Breast epithelium (tissue), 4 donors: ENCODE measurements at regions not wholly inside any gene's neighbourhood (a gene's known extent, or its start where the extent isn't known, plus 50 kb on each side); places are given as distances from the start of the nearest gene placed in this dataset.
"Not testable (repeated sequence)": the region's sequence is repeated elsewhere in the genome, so short reads cannot be mapped to it uniquely, and the experiment has no call there.

Experiments
- DNase-seq, 2 donors: peaks; one replicate each; pipeline ENCODE4 v3.0.0-alpha.2; 2019; ENCODE audit warnings: low spot score in 2 of 2
- H3K27ac ChIP-seq, 2 donors: fragments of 200-600 bp; sonication (generic) in 1 of 2; one replicate each; pipeline ENCODE4 v1.5.1; 2016 to 2019; ENCODE audit warnings: mild to moderate bottlenecking in 1 of 2
- H3K27me3 ChIP-seq, 2 donors: fragments of 200-600 bp; sonication (generic) in 1 of 2; one replicate each; pipeline versions ENCODE4 v1.5.1 to v1.6.0; 2017 to 2019; ENCODE audit warnings: control low read depth in 1 of 2, mild to moderate bottlenecking in 1 of 2
- H3K36me3 ChIP-seq: fragments of 200-600 bp; one replicate; pipeline ENCODE4 v1.5.1; 2019
- H3K4me1 ChIP-seq, 2 donors: fragments of 200-600 bp; sonication (generic); one replicate each; pipeline ENCODE4 v1.5.1; 2016 to 2019; ENCODE audit warnings: control low read depth in 1 of 2
- H3K4me3 ChIP-seq, 3 donors: fragments of 200-600 bp; sonication (generic); 1 replicate in 2 of 3; 2 replicates in 1 of 3; pipeline ENCODE4 v1.5.1; 2016 to 2019; ENCODE audit warnings: mild to moderate bottlenecking in 3 of 3, moderate library complexity in 2 of 3
- H3K9me3 ChIP-seq, 2 donors: fragments of 200-600 bp; sonication (generic) in 1 of 2; one replicate each; pipeline ENCODE4 v1.5.1; 2016 to 2019; ENCODE audit warnings: control low read depth in 1 of 2
- POLR2A ChIP-seq: fragments of 450-650 bp; IDR thresholded peaks from one replicate; pipeline ENCODE4 v1.6.1; 2016; ENCODE audit warnings: antibody characterized with exemption, mild to moderate bottlenecking, moderate library complexity
- POLR2AphosphoS5 ChIP-seq, 3 donors: sonication (generic); formaldehyde crosslinking; IDR thresholded peaks; one replicate each; pipeline ENCODE4 v1.6.1; 2017; ENCODE audit warnings: antibody characterized with exemption in 3 of 3
- intact Hi-C: fragments of 100-400 bp; cut with DNase I; formaldehyde crosslinking; loops from one replicate; pipeline ENCODE4 v1.15.1; 2023; ENCODE audit warnings: low total_unique reads
- TF ChIP-seq, protein P1 (sequence below), 3 donors: fragments of 450-650 bp; IDR thresholded peaks; one replicate each; pipeline ENCODE4 v1.5.1; 2016 to 2017; ENCODE audit warnings: antibody characterized with exemption in 3 of 3, mild to moderate bottlenecking in 3 of 3, moderate library complexity in 3 of 3

DNA sequence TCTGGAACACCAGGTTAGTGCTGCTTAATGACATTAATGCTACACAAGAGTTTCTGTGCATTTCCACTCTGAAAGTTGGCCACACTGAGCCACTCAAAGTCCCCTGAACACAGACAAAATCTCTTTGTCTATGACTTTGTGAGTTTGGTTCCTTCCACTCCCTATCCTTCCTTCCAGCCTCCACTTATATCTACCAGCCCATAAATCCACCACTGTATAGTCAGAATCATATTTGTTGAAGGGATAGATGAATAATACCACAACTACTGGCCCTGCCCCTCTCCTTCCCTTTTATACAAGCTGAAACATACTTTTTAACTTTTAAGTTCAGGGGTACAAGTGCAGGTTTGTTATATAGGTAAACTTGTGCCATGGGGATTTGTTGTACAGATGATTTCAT lies 127.5 kb downstream of the ABHD5 start:
- TF ChIP-seq, protein P1, sequence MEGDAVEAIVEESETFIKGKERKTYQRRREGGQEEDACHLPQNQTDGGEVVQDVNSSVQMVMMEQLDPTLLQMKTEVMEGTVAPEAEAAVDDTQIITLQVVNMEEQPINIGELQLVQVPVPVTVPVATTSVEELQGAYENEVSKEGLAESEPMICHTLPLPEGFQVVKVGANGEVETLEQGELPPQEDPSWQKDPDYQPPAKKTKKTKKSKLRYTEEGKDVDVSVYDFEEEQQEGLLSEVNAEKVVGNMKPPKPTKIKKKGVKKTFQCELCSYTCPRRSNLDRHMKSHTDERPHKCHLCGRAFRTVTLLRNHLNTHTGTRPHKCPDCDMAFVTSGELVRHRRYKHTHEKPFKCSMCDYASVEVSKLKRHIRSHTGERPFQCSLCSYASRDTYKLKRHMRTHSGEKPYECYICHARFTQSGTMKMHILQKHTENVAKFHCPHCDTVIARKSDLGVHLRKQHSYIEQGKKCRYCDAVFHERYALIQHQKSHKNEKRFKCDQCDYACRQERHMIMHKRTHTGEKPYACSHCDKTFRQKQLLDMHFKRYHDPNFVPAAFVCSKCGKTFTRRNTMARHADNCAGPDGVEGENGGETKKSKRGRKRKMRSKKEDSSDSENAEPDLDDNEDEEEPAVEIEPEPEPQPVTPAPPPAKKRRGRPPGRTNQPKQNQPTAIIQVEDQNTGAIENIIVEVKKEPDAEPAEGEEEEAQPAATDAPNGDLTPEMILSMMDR (IDR thresholded peaks at IDR 0.05): no peak
- TF ChIP-seq POLR2AphosphoS5 (IDR thresholded peaks at IDR 0.05) (no peak), POLR2A (no peak)
- intact Hi-C loops: no loop called here
- Histone ChIP-seq H3K27ac (no peak overlapping the region), H3K9me3 (no peaks in the 10 kb centered on the region), H3K27me3 (no peaks in the 10 kb centered on the region), H3K4me1 (no peaks in the 10 kb centered on the region), H3K36me3 (no peaks in the 10 kb centered on the region), H3K4me3 (no peak overlapping the region)
- no peak for DNase-seq

DNA sequence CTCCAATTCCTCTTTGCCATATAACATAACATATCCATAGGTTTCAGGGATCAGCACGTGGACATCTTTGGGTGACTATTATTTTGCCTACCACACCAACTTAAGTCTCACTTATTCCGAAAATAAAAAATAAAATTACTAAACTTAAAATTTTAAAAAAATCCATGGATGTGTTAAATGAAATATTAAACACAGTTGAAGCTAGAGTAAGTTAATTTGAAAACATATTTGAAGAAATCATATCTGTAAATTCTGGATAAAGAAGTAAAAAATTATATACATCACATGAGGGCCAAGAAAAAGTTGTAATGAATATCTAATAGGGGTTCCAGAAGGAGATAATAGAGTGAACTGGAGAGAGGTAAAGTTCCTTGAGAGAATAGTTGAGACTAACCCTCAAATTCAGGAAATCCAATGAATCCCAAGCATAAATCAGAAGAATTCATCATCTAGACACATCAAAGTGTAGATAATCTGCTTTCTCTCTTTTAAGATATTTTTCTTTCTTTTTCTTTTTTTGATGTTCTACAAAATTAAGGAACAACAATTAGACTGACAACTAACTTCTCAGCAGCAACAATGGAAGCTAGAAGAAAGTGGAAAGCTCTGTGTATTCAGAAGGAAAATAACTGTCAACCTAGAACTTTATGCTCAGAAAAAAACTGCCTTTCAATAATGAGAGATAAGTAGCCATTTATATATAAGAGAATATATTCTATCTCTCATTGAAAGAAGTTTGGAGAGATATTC lies 147.4 kb downstream of the ABHD5 start:
- no peaks in the 10 kb centered on the region for H3K4me1 ChIP-seq
- intact Hi-C loops: no loop called here

GRCh38 chr3:43838877-43839276 lies 148.1 kb downstream of the ABHD5 start:
- intact Hi-C loops: no loop called here
- no peak for DNase-seq
- Histone ChIP-seq H3K9me3 (no peaks in the 10 kb centered on the region), H3K4me3 (no peak overlapping the region), H3K27me3 (no peaks in the 10 kb centered on the region), H3K4me1 (no peaks in the 10 kb centered on the region), H3K36me3 (no peaks in the 10 kb centered on the region), H3K27ac (no peak overlapping the region)
- TF ChIP-seq, protein P1 (IDR thresholded peaks at IDR 0.05): no peak
- TF ChIP-seq POLR2A (no peak), POLR2AphosphoS5 (IDR thresholded peaks at IDR 0.05) (no peak)

More for the DNA sequence above, 147.4 kb downstream of the ABHD5 start:
- TF ChIP-seq POLR2A: no peak
- no peak for TF ChIP-seq POLR2AphosphoS5 (IDR thresholded peaks at IDR 0.05)
- TF ChIP-seq, protein P1 (IDR thresholded peaks at IDR 0.05): no peak
- DNase-seq: no peak
- H3K27me3 ChIP-seq: no peaks in the 10 kb centered on the region
- H3K27ac ChIP-seq: no peak overlapping the region
- H3K36me3 ChIP-seq: no peaks in the 10 kb centered on the region
- H3K9me3 ChIP-seq: no peaks in the 10 kb centered on the region
- H3K4me3 ChIP-seq: no peak overlapping the region

DNA sequence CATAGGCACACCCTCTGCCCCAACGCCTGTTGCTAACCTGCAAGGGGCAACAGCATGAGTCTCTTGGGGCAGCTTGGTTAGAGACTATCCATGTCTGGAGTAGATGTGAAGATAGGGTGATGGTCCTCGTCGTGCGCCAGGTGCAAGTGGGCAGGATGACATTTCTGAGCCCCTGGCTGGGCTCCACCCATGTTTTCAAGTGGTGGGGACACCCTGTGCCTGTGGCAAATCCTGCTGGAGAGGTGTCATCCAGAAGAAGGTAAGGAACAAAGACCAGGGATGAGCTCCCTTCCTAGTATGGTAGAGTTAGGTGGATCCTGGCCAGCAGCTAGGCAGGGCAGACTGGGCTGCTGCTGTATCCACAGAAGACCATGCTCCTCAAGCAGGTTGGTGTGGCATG lies 152.6 kb downstream of the ABHD5 start:
- TF ChIP-seq, protein P1 (IDR thresholded peaks at IDR 0.05): no peak
- TF ChIP-seq POLR2A: no peak
- TF ChIP-seq POLR2AphosphoS5 (IDR thresholded peaks at IDR 0.05): no peak
- H3K9me3 ChIP-seq: peaks cover 0 to 21% of the 10 kb centered on the region in 2 donors
- no peak overlapping the region for H3K4me3 ChIP-seq
- H3K4me1 ChIP-seq: no peaks in the 10 kb centered on the region
- no peaks in the 10 kb centered on the region for H3K27me3 ChIP-seq
- no peaks in the 10 kb centered on the region for H3K36me3 ChIP-seq
- intact Hi-C loops: no loop called here
- no peak overlapping the region for H3K27ac ChIP-seq
- no peak for DNase-seq

GRCh38 chr3:43844757-43845156 lies 154.0 kb downstream of the ABHD5 start:
- H3K27ac ChIP-seq: no peak overlapping the region
- peaks cover 0 to 23% of the 10 kb centered on the region in 2 donors for H3K9me3 ChIP-seq
- no peak overlapping the region for H3K4me3 ChIP-seq
- TF ChIP-seq, protein P1 (IDR thresholded peaks at IDR 0.05): no peak
- TF ChIP-seq POLR2AphosphoS5 (IDR thresholded peaks at IDR 0.05): no peak
- no peak for TF ChIP-seq POLR2A
- H3K4me1 ChIP-seq: no peaks in the 10 kb centered on the region
- H3K27me3 ChIP-seq: no peaks in the 10 kb centered on the region
- no peaks in the 10 kb centered on the region for H3K36me3 ChIP-seq
- no peak for DNase-seq
- intact Hi-C loops: no loop called here

DNA sequence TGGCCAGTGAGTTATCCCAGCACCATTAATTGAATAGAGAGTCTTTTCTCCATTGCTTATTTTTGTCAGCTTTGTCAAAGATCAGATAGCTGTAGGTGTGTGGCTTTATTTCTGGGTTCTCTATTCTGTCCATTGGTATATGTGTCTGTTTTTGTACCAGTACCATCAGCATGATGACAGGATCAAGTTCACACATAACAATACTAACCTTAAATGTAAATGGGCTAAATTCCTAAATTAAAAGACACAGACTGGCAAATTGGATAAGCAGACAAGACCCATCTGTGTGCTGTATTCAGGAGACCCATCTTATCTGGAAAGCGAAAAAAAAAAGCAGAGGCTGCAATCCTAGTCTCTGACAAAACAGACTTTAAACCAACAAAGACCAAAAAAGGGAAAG lies 154.8 kb downstream of the ABHD5 start:
- H3K9me3 ChIP-seq: peaks cover 0 to 23% of the 10 kb centered on the region in 2 donors
- H3K36me3 ChIP-seq, H3K27me3 ChIP-seq, intact Hi-C loops, DNase-seq, H3K4me3 ChIP-seq, H3K4me1 ChIP-seq, H3K27ac ChIP-seq: not testable (repeated sequence)
